ENCODE measurements at regions not wholly inside any gene's neighbourhood (a gene's known extent, or its start where the extent isn't known, plus 50 kb on each side); places are given as distances from the start of the nearest gene placed in this dataset.
"Not testable (repeated sequence)": the region's sequence is repeated elsewhere in the genome, so short reads cannot be mapped to it uniquely, and the experiment has no call there.

GRCh38 chr5:25393256-25393655, 748.5 kb upstream of the CDH10 start:
- DNase-seq (ENCODE audit: low read depth) = no peak

GRCh38 chr5:25387953-25388352, 743.2 kb upstream of the CDH10 start:
- no peak for DNase-seq (ENCODE audit: low read depth)

GRCh38 chr5:25362799-25363198, 718.0 kb upstream of the CDH10 start:
- no peak for DNase-seq (ENCODE audit: low read depth)

- DNase-seq (ENCODE audit: low read depth) = no peak
These were observed 714.1 kb upstream of the CDH10 start for GRCh38 chr5:25358919-25359318.

GRCh38 chr5:25357605-25358004, 712.8 kb upstream of the CDH10 start:
- no peak for DNase-seq (ENCODE audit: low read depth)

GRCh38 chr5:25349746-25350145, 705.0 kb upstream of the CDH10 start:
- DNase-seq (ENCODE audit: low read depth) = no peak

- no peak for DNase-seq (ENCODE audit: low read depth)
These were observed 700.5 kb upstream of the CDH10 start for GRCh38 chr5:25345240-25345771.

GRCh38 chr5:25339541-25339940, 694.8 kb upstream of the CDH10 start:
- DNase-seq (ENCODE audit: low read depth) = no peak

GRCh38 chr5:25334350-25334749, 689.6 kb upstream of the CDH10 start:
- DNase-seq (ENCODE audit: low read depth) = no peak

- DNase-seq (ENCODE audit: low read depth) = no peak
These were observed 685.9 kb upstream of the CDH10 start for GRCh38 chr5:25330721-25331120.

- no peak for DNase-seq (ENCODE audit: low read depth)
These were observed 682.4 kb upstream of the CDH10 start for GRCh38 chr5:25327172-25327571.

- DNase-seq (ENCODE audit: low read depth) = no peak
These were observed 657.1 kb upstream of the CDH10 start for GRCh38 chr5:25301836-25302235.

- no peak for DNase-seq (ENCODE audit: low read depth)
These were observed 650.3 kb upstream of the CDH10 start for GRCh38 chr5:25295067-25295466.

- DNase-seq (ENCODE audit: low read depth) = not testable (repeated sequence)
These were observed 645.0 kb upstream of the CDH10 start for GRCh38 chr5:25289766-25290165.

GRCh38 chr5:25286319-25286718, 641.5 kb upstream of the CDH10 start:
- no peak for DNase-seq (ENCODE audit: low read depth)

GRCh38 chr5:25285136-25285535, 640.4 kb upstream of the CDH10 start:
- DNase-seq (ENCODE audit: low read depth) = no peak

GRCh38 chr5:25263507-25263906, 618.7 kb upstream of the CDH10 start:
- DNase-seq (ENCODE audit: low read depth) = not testable (repeated sequence)

GRCh38 chr5:25262221-25262620, 617.4 kb upstream of the CDH10 start:
- no peak for DNase-seq (ENCODE audit: low read depth)

- no peak for DNase-seq (ENCODE audit: low read depth)
These were observed 610.4 kb upstream of the CDH10 start for GRCh38 chr5:25255128-25255527.

GRCh38 chr5:25241981-25242380, 597.2 kb upstream of the CDH10 start:
- DNase-seq (ENCODE audit: low read depth) = no peak

- DNase-seq (ENCODE audit: low read depth) = not testable (repeated sequence)
These were observed 593.9 kb upstream of the CDH10 start for GRCh38 chr5:25238720-25239119.

GRCh38 chr5:25224316-25224982, 579.7 kb upstream of the CDH10 start:
- no peak for DNase-seq (ENCODE audit: low read depth)

- DNase-seq (ENCODE audit: low read depth) = not testable (repeated sequence)
These were observed 555.1 kb upstream of the CDH10 start for GRCh38 chr5:25199902-25200301.

- no peak for DNase-seq (ENCODE audit: low read depth)
These were observed 545.8 kb upstream of the CDH10 start for GRCh38 chr5:25190521-25191000.
